IMR-90 (cell line): ENCODE measurements at regions not wholly inside any gene's neighbourhood (a gene's known extent, or its start where the extent isn't known, plus 50 kb on each side); places are given as distances from the start of the nearest gene placed in this dataset.

Experiments used
- ATAC-seq: fragments of 200-7000 bp; cut with Tn5 transposase; 2 replicates; pipeline ENCODE4 v1.9.1; 2020; ENCODE audit warnings: low read depth, mild to moderate bottlenecking, moderate library complexity
- BruUV-seq: library from RNA; stranded (reverse); fragments of 400-500 nt; replicated peaks from 2 replicates; lab custom pipeline; 2021; lab: Mats Ljungman, UMichigan
- CTCF ChIA-PET: fragments of 300-600 bp; formaldehyde crosslinking; extraction: SDS; loops from one replicate; lab custom pipeline; 2021; ENCODE audit warnings: antibody characterized with exemption; lab: Yijun Ruan, JAX
- POLR2A ChIA-PET: fragments of 300-600 bp; sonication (Branson Sonifier 250); formaldehyde crosslinking; loops from one replicate; lab custom pipeline; 2022; ENCODE audit warnings: antibody characterized with exemption; ENCODE audit not compliant: unreplicated experiment; lab: Charles Lee
- DNase-seq: peaks from one replicate; pipeline ENCODE4 v3.0.0; 2013
- H2AFZ ChIP-seq: replicated peaks from 2 replicates; pipeline ENCODE3; 2013; ENCODE audit warnings: low read length, mild to moderate bottlenecking; ENCODE audit not compliant: poor library complexity
- H2AK5ac ChIP-seq: 2 replicates; pipeline ENCODE4 v1.6.1; 2013; ENCODE audit warnings: low read depth, low read length, inconsistent platforms
- H2AK9ac ChIP-seq: replicated peaks from 2 replicates; pipeline ENCODE3; 2013; ENCODE audit warnings: mild to moderate bottlenecking, low read depth, low read length, moderate library complexity; ENCODE audit not compliant: poor library complexity
- H2BK120ac ChIP-seq: 2 replicates; pipeline ENCODE4 v1.6.1; 2013; ENCODE audit warnings: low read depth, low read length, inconsistent platforms
- H2BK15ac ChIP-seq: 3 replicates; pipeline ENCODE4 v1.6.1; 2013; ENCODE audit warnings: low read depth, low read length, inconsistent platforms
- H2BK20ac ChIP-seq: 2 replicates; pipeline ENCODE4 v1.6.1; 2013; ENCODE audit warnings: low read depth, mild to moderate bottlenecking, inconsistent platforms, low read length, moderate library complexity
- H2BK5ac ChIP-seq: 2 replicates; pipeline ENCODE4 v1.6.1; 2013; ENCODE audit warnings: mild to moderate bottlenecking, low read depth, low read length, inconsistent platforms; ENCODE audit not compliant: poor library complexity, severe bottlenecking
- H3K14ac ChIP-seq: replicated peaks from 2 replicates; pipeline ENCODE4 v1.6.1; 2013; ENCODE audit warnings: low read depth, low read length, inconsistent platforms
- H3K18ac ChIP-seq: 2 replicates; pipeline ENCODE4 v1.6.1; 2013; ENCODE audit warnings: low read depth, low read length, control low read depth
- H3K23ac ChIP-seq: 2 replicates; pipeline ENCODE4 v1.6.1; 2013; ENCODE audit warnings: low read depth, low read length, inconsistent platforms
- H3K27ac ChIP-seq: 2 replicates; pipeline ENCODE4 v1.5.1; 2013; ENCODE audit warnings: mild to moderate bottlenecking, control low read depth, low read length; ENCODE audit not compliant: insufficient read depth
- H3K27me3 ChIP-seq: 2 replicates; pipeline ENCODE4 v1.6.1; 2013; ENCODE audit warnings: low read length; ENCODE audit not compliant: control insufficient read depth, insufficient read depth
- H3K36me3 ChIP-seq: 2 replicates; pipeline ENCODE4 v1.6.1; 2013; ENCODE audit warnings: low read length, mixed read lengths; ENCODE audit not compliant: control insufficient read depth, insufficient read depth
- H3K4ac ChIP-seq: 2 replicates; pipeline ENCODE4 v1.6.1; 2013; ENCODE audit warnings: low read depth, low read length, inconsistent platforms
- H3K4me1 ChIP-seq: 2 replicates; pipeline ENCODE4 v1.6.1; 2013; ENCODE audit warnings: low read length, mixed read lengths; ENCODE audit not compliant: control insufficient read depth, insufficient read depth
- H3K4me2 ChIP-seq: 2 replicates; pipeline ENCODE4 v1.6.1; 2013; ENCODE audit warnings: low read depth, mild to moderate bottlenecking, control low read depth, low read length, moderate library complexity
- H3K4me3 ChIP-seq: 2 replicates; pipeline ENCODE4 v1.5.1; 2013; ENCODE audit warnings: low read depth, mild to moderate bottlenecking, control low read depth, low read length, moderate library complexity; ENCODE audit not compliant: insufficient read depth
- H3K56ac ChIP-seq: 2 replicates; pipeline ENCODE4 v1.6.1; 2013; ENCODE audit warnings: low read length, inconsistent platforms; ENCODE audit not compliant: insufficient read depth; ENCODE audit errors: extremely low read depth
- H3K79me1 ChIP-seq, 2 experiments: 2 replicates each; pipeline ENCODE4 v1.6.1; 2013; ENCODE audit warnings: low read length in 2 of 2, inconsistent platforms in 1 of 2, low read depth in 1 of 2
- H3K9ac ChIP-seq: 2 replicates; pipeline ENCODE4 v1.6.1; 2013; ENCODE audit warnings: low read depth, low read length, control low read depth
- H3K9me1 ChIP-seq: 2 replicates; pipeline ENCODE4 v1.6.1; 2013; ENCODE audit warnings: low read length, inconsistent platforms; ENCODE audit not compliant: insufficient read depth
- H3K9me3 ChIP-seq: 2 replicates; pipeline ENCODE4 v1.6.1; 2013; ENCODE audit warnings: low read length; ENCODE audit not compliant: control insufficient read depth, insufficient read depth
- H4K20me1 ChIP-seq: 2 replicates; pipeline ENCODE4 v1.6.1; 2013; ENCODE audit warnings: low read length, inconsistent platforms; ENCODE audit not compliant: insufficient read depth
- H4K5ac ChIP-seq: 2 replicates; pipeline ENCODE4 v1.6.1; 2013; ENCODE audit warnings: mild to moderate bottlenecking, low read depth, low read length, control low read depth
- H4K8ac ChIP-seq, 2 experiments: 2 replicates each; pipeline ENCODE4 v1.6.1; 2013; ENCODE audit warnings: low read depth in 2 of 2, low read length in 2 of 2, control low read depth in 1 of 2, inconsistent platforms in 1 of 2
- H4K91ac ChIP-seq: 2 replicates; pipeline ENCODE4 v1.6.1; 2013; ENCODE audit warnings: low read depth, low read length, inconsistent platforms; ENCODE audit not compliant: insufficient read depth
- BHLHE40 ChIP-seq: fragments of 150-350 bp; IDR thresholded peaks from 2 replicates; pipeline ENCODE4 v1.6.1; 2016; ENCODE audit warnings: mild to moderate bottlenecking, low read depth, low read length
- CEBPB ChIP-seq: IDR thresholded peaks from 2 replicates; pipeline ENCODE4 v1.6.1; 2012; ENCODE audit warnings: low read depth, low read length, improper control_type of control experiment
- CHD1 ChIP-seq: IDR thresholded peaks from 2 replicates; pipeline ENCODE4 v1.6.1; 2012; ENCODE audit warnings: low read depth, low read length, improper control_type of control experiment
- CTCF ChIP-seq: conservative IDR thresholded peaks from 2 replicates; pipeline ENCODE4 v1.5.1; 2012; ENCODE audit warnings: mild to moderate bottlenecking, low read depth, low read length, improper control_type of control experiment
- ELK1 ChIP-seq: fragments of 150-350 bp; IDR thresholded peaks from 2 replicates; pipeline ENCODE4 v1.6.1; 2016; ENCODE audit warnings: low read depth, mild to moderate bottlenecking, low read length, moderate library complexity, borderline replicate concordance
- FOS ChIP-seq: fragments of 150-350 bp; IDR thresholded peaks from 2 replicates; pipeline ENCODE4 v1.6.1; 2016; ENCODE audit warnings: low read depth, low read length
- MAFK ChIP-seq: IDR thresholded peaks from 2 replicates; pipeline ENCODE4 v1.6.1; 2012; ENCODE audit warnings: low read depth, low read length, improper control_type of control experiment
- MAZ ChIP-seq: IDR thresholded peaks from 2 replicates; pipeline ENCODE4 v1.6.1; 2012; ENCODE audit warnings: low read depth, mild to moderate bottlenecking, low read length, improper control_type of control experiment, moderate library complexity, borderline replicate concordance
- MXI1 ChIP-seq: IDR thresholded peaks from 2 replicates; pipeline ENCODE4 v1.6.1; 2012; ENCODE audit warnings: low read depth, mild to moderate bottlenecking, low read length, moderate library complexity, borderline replicate concordance
- NFE2L2 ChIP-seq: fragments of 150-350 bp; IDR thresholded peaks from 2 replicates; pipeline ENCODE4 v1.6.1; 2016; ENCODE audit warnings: low read depth, mild to moderate bottlenecking, low read length
- POLR2A ChIP-seq: IDR thresholded peaks from 2 replicates; pipeline ENCODE4 v1.6.1; 2012; ENCODE audit warnings: mild to moderate bottlenecking, low read depth, low read length
- RAD21 ChIP-seq: IDR thresholded peaks from 2 replicates; pipeline ENCODE4 v1.6.1; 2012; ENCODE audit warnings: low read length, improper control_type of control experiment
- RCOR1 ChIP-seq: IDR thresholded peaks from 2 replicates; pipeline ENCODE4 v1.6.1; 2012; ENCODE audit warnings: mild to moderate bottlenecking, low read length, improper control_type of control experiment; ENCODE audit not compliant: insufficient replicate concordance
- RFX5 ChIP-seq: IDR thresholded peaks from 2 replicates; pipeline ENCODE4 v1.8.0; 2012; ENCODE audit warnings: low read depth, mild to moderate bottlenecking, low read length, moderate library complexity
- SMC3 ChIP-seq: fragments of 150-350 bp; IDR thresholded peaks from 2 replicates; pipeline ENCODE4 v1.6.1; 2016; ENCODE audit warnings: low read depth, mild to moderate bottlenecking, antibody characterized with exemption, low read length, moderate library complexity
- WGBS, 2 experiments: methylation state at CpG; one replicate each; pipeline versions ENCODE4 v1.1.5 to v1.1.7; 2013; ENCODE audit warnings: missing lambda C conversion rate in 2 of 2; ENCODE audit not compliant: insufficient read length in 1 of 2; ENCODE audit errors: extremely low coverage in 2 of 2; 5-methylcytosine and 5-hydroxymethylcytosine counted together
- dilution Hi-C: fragments of 300-500 bp; cut with HindIII; formaldehyde crosslinking; loops from one replicate; pipeline ENCODE4 v1.14.3; 2018; ENCODE audit warnings: low sequenced_read_pairs; ENCODE audit not compliant: unreplicated experiment
- in situ Hi-C: fragments of 300-500 bp; cut with MboI; formaldehyde crosslinking; loops from 3 replicates; pipeline ENCODE4 v1.14.3; 2019; ENCODE audit warnings: low sequenced_read_pairs, inconsistent platforms, mixed read lengths
- intact Hi-C: fragments of 100-400 bp; cut with micrococcal nuclease; formaldehyde crosslinking; loops from 2 replicates; pipeline ENCODE4 v1.10.0; 2022
- TF ChIP-seq, protein P1 (sequence below): fragments of 150-350 bp; IDR thresholded peaks from 2 replicates; pipeline ENCODE4 v1.6.1; 2017; ENCODE audit warnings: mild to moderate bottlenecking, antibody characterized with exemption, low read length, low read depth

DNA sequence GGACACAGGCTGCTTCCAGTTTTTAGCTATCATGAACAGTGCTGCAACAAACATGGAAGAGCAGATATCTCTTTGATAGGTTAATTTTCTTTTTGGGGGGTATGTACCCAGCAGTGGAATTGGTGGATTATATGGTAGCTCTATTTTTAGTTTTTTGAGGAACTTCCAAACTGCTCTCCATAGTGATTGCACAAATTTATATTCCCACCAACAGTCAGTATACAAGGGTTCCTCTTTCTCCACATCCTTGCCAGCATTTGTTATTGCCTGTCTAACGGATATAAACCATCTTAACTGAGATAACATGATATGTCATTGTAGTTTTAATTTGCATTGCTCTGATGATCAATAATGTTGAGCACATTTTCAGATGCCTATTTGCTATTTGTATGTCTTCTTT is 237.6 kb downstream of the MMUT start:
- no peak overlapping the region for H3K4me2 ChIP-seq
- no peak for DNase-seq
- no peak overlapping the region for H3K4ac ChIP-seq
- WGBS, 2 experiments: no CpG with 5 or more reads among the region's 1 CpG
- no peak overlapping the region for H2AK5ac ChIP-seq
- no peak overlapping the region for H4K91ac ChIP-seq
- H4K8ac ChIP-seq: no peak overlapping the region
- H4K5ac ChIP-seq: no peak overlapping the region
- H3K14ac ChIP-seq: no peak overlapping the region
- H3K23ac ChIP-seq: no peak overlapping the region
- H3K18ac ChIP-seq: no peak overlapping the region
- H2AFZ ChIP-seq: no peak overlapping the region
- POLR2A ChIA-PET: no interaction called here
- H3K56ac ChIP-seq: no peak overlapping the region
- H3K36me3 ChIP-seq: no peaks in the 10 kb centered on the region
- H3K9me3 ChIP-seq: no peaks in the 10 kb centered on the region
- H3K4me1 ChIP-seq: no peaks in the 10 kb centered on the region
- H2BK15ac ChIP-seq: no peak overlapping the region
- H3K9me1 ChIP-seq: no peaks in the 10 kb centered on the region
- no peak for TF ChIP-seq RFX5
- no peak for TF ChIP-seq FOS
- TF ChIP-seq MXI1: no peak
- TF ChIP-seq RCOR1: no peak
- no peak for TF ChIP-seq CTCF
- TF ChIP-seq MAFK: no peak
- no peak for TF ChIP-seq RAD21
- TF ChIP-seq CHD1: no peak
- TF ChIP-seq NFE2L2: no peak
- TF ChIP-seq, protein P1, sequence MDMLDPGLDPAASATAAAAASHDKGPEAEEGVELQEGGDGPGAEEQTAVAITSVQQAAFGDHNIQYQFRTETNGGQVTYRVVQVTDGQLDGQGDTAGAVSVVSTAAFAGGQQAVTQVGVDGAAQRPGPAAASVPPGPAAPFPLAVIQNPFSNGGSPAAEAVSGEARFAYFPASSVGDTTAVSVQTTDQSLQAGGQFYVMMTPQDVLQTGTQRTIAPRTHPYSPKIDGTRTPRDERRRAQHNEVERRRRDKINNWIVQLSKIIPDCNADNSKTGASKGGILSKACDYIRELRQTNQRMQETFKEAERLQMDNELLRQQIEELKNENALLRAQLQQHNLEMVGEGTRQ: no peak
- TF ChIP-seq POLR2A: no peak
- no peak for TF ChIP-seq BHLHE40
- no peak for TF ChIP-seq ELK1
- no peak for TF ChIP-seq SMC3
- no peak for TF ChIP-seq MAZ
- no peak for TF ChIP-seq CEBPB
- no TSS peak for BruUV-seq
- no peak overlapping the region for H2BK120ac ChIP-seq
- H3K4me3 ChIP-seq: no peak overlapping the region
- no peaks in the 10 kb centered on the region for H4K20me1 ChIP-seq
- no peak overlapping the region for H2BK5ac ChIP-seq
- no peak overlapping the region for H2AK9ac ChIP-seq
- dilution Hi-C loops: no loop called here
- in situ Hi-C loops: no loop called here
- CTCF ChIA-PET: no interaction called here
- no peaks in the 10 kb centered on the region for H3K79me1 ChIP-seq
- no peak overlapping the region for H2BK20ac ChIP-seq
- ATAC-seq: no peak
- no peak overlapping the region for H3K9ac ChIP-seq
- intact Hi-C loops: no loop called here
- no peaks in the 10 kb centered on the region for H3K27me3 ChIP-seq
- no peak overlapping the region for H3K27ac ChIP-seq
